Progenitor cell of endocrine pancreas (in vitro differentiated cells): ENCODE measurements at regions not wholly inside any gene's neighbourhood (a gene's known extent, or its start where the extent isn't known, plus 50 kb on each side); places are given as distances from the start of the nearest gene placed in this dataset.

Source experiments
- DNase-seq: peaks from one replicate; pipeline ENCODE4 v3.0.0; 2021; ENCODE audit warnings: low spot score; ENCODE audit not compliant: unreplicated experiment
- H3K27ac Mint-ChIP-seq: 2 replicates; pipeline ENCODE4 v1.8.0; 2021; ENCODE audit warnings: mild to moderate bottlenecking, moderate library complexity, mixed read lengths
- H3K27me3 Mint-ChIP-seq: 2 replicates; pipeline ENCODE4 v1.8.0; 2021; ENCODE audit warnings: mixed read lengths
- H3K36me3 Mint-ChIP-seq: 2 replicates; pipeline ENCODE4 v1.8.0; 2022; ENCODE audit warnings: mixed read lengths; ENCODE audit not compliant: insufficient read depth
- H3K4me1 Mint-ChIP-seq: 2 replicates; pipeline ENCODE4 v1.8.0; 2021; ENCODE audit warnings: low read depth, mixed read lengths
- H3K4me3 Mint-ChIP-seq: 2 replicates; pipeline ENCODE4 v1.8.0; 2021; ENCODE audit warnings: low read depth, mild to moderate bottlenecking, moderate library complexity, mixed read lengths
- H3K9me3 Mint-ChIP-seq: 2 replicates; pipeline ENCODE4 v1.8.0; 2021; ENCODE audit warnings: low read depth, mixed read lengths
- TF ChIP-seq, protein P1 (sequence below): fragments of 200-600 bp; sonication (generic); IDR thresholded peaks from one replicate; pipeline ENCODE4 v1.5.0; 2021; ENCODE audit warnings: antibody characterized with exemption, mild to moderate bottlenecking; ENCODE audit not compliant: unreplicated experiment

DNA sequence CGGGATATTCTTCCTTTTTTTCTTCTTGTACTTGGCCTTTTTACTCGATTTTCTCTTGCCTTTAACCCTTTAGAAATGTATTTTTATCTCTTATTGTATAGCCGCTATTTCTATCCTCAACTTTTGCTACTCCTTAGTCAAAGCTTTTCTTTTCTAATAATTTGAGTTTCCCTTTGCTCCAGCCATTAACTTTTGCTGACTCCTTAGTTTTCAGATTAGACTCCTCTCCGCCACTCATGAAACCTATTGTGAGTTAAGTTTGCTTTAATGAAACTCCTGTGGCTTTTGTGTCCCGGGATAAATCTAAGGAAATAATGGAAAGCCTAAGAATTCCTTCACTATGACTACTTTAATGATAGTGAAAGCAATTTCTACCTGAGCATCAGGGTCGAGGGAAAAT lies 590.3 kb upstream of the CITED2 start:
- no peaks in the 10 kb centered on the region for H3K36me3 Mint-ChIP-seq
- peaks cover 6% of the 10 kb centered on the region for H3K9me3 Mint-ChIP-seq
- peaks cover 12% of the 10 kb centered on the region for H3K4me1 Mint-ChIP-seq
- H3K4me3 Mint-ChIP-seq: no peak overlapping the region
- TF ChIP-seq, protein P1, sequence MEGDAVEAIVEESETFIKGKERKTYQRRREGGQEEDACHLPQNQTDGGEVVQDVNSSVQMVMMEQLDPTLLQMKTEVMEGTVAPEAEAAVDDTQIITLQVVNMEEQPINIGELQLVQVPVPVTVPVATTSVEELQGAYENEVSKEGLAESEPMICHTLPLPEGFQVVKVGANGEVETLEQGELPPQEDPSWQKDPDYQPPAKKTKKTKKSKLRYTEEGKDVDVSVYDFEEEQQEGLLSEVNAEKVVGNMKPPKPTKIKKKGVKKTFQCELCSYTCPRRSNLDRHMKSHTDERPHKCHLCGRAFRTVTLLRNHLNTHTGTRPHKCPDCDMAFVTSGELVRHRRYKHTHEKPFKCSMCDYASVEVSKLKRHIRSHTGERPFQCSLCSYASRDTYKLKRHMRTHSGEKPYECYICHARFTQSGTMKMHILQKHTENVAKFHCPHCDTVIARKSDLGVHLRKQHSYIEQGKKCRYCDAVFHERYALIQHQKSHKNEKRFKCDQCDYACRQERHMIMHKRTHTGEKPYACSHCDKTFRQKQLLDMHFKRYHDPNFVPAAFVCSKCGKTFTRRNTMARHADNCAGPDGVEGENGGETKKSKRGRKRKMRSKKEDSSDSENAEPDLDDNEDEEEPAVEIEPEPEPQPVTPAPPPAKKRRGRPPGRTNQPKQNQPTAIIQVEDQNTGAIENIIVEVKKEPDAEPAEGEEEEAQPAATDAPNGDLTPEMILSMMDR: no peak
- no peaks in the 10 kb centered on the region for H3K27me3 Mint-ChIP-seq
- H3K27ac Mint-ChIP-seq: no peak overlapping the region
- DNase-seq: no peak

DNA sequence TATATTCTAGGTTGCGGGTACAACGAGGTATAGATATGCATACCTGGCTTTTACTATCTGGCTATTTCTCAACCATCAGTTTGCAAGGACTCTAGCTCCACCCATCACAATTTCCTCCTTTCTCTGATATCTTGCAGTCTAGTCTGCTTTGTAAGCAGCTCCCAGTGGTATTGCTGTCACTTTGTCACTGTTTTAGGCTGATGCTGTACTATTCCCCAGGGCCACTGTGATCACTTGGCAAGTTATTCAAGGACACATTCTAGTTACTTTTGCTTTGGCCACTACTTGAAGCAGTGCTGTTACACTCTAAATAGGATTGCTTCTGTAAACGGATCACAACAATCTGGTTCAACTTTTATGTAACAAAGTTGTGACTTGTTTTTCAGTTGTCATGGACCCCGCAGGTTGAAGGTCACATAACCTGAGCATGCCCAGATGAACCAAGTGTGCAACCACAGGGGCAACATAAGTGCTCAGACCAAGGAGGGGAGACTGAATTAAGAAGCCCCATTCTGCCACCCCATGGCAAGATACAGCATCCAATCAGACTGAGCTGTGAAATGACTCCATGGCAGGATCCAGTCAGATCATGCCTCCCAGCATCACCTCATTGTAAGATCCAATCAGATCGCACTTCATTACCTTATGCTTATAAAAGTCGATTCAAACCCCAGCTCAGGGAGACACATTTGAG lies 588.4 kb upstream of the CITED2 start:
- no peaks in the 10 kb centered on the region for H3K27me3 Mint-ChIP-seq
- H3K36me3 Mint-ChIP-seq: no peaks in the 10 kb centered on the region
- TF ChIP-seq, protein P1: no peak
- no peaks in the 10 kb centered on the region for H3K9me3 Mint-ChIP-seq
- no peak overlapping the region for H3K4me3 Mint-ChIP-seq
- DNase-seq: no peak
- peaks cover 12% of the 10 kb centered on the region for H3K4me1 Mint-ChIP-seq
- no peak overlapping the region for H3K27ac Mint-ChIP-seq

DNA sequence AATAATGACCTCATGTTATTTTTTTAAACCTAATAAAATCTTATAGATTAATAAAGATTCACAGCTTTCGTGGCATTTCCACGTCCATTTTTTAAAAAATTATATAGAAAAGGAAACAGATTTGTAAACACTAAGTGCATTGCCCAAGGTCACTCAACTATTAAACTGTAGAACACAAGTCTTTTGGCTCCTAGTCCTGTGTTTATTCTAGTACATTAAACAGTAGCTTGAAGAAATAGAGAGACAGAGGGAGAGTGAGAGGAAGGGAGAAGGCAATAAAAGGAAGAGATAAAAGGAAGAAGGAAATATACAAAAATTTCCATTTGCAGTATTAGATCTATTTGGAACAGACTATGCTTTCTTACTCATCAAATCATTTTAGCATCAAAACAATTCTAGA lies 586.7 kb upstream of the CITED2 start:
- no peak for DNase-seq
- TF ChIP-seq, protein P1: no peak
- no peak overlapping the region for H3K4me3 Mint-ChIP-seq
- H3K27ac Mint-ChIP-seq: no peak overlapping the region
- H3K4me1 Mint-ChIP-seq: peaks cover 12% of the 10 kb centered on the region
- peaks cover under 1% of the 10 kb centered on the region for H3K9me3 Mint-ChIP-seq
- H3K36me3 Mint-ChIP-seq: no peaks in the 10 kb centered on the region
- H3K27me3 Mint-ChIP-seq: no peaks in the 10 kb centered on the region

DNA sequence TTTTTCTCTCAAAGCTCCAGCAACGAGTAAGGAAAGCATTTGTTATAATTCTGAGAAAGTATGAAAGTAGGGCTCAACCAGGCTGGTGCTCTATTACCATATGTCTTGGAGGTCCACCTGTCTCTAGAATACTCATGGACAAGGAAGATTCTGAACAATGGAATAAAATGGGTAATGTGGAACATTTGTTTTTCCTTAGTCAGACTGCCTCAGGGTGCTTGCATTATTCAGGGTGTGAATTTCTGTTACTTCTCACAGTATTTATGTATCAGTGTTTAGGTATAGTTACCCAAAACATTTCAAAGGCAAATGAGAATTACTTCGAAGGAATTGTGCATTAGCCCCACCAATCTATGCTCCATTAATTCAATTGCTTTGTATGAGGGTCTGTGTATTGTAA lies 586.2 kb upstream of the CITED2 start:
- Mint-ChIP-seq H3K36me3 (no peaks in the 10 kb centered on the region), H3K4me3 (no peak overlapping the region), H3K27me3 (no peaks in the 10 kb centered on the region), H3K9me3 (peaks cover 4% of the 10 kb centered on the region), H3K27ac (no peak overlapping the region), H3K4me1 (peaks cover 11% of the 10 kb centered on the region)
- DNase-seq: no peak
- TF ChIP-seq, protein P1: no peak

DNA sequence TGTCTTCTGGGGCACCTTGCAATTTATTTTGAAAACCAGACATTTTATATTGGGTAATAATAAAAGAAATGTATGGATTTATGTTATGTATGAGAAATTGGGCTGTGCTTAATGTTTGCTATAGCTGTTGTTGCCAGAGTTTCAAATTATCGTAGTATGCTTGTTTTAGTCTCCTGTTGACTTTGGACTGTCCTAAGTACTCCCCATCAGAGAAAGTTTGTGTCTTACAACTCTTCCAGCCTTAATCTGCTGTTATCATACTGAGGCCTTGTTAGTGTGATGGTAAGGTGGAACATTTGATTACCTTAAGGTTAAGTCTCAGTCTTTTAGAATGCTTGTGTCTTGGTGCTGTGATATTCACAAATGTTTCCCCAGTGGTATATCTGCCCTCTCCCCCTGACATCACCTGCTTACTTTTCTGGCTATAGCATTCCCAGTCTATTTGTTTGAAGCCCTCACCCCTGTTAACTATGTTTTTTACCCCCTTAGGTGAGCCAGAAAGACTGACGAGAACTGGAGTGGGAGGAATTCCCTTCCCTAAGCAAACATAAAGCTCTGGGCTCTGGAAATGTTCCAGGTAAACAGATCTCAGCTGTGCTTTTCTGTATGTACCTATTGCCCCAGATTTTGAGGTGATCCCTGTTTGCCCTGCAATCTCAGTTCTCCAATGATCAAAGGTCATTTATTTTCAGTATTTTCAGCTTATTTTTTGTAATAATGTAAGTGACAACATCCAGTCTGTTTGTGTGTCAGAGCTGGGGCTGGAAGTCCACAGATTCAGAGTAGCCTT lies 581.1 kb upstream of the CITED2 start:
- H3K4me3 Mint-ChIP-seq: no peak overlapping the region
- H3K9me3 Mint-ChIP-seq: peaks cover 23% of the 10 kb centered on the region
- no peaks in the 10 kb centered on the region for H3K27me3 Mint-ChIP-seq
- peaks cover 1% of the 10 kb centered on the region for H3K36me3 Mint-ChIP-seq
- peaks cover 3% of the 10 kb centered on the region for H3K4me1 Mint-ChIP-seq
- no peak overlapping the region for H3K27ac Mint-ChIP-seq
- TF ChIP-seq, protein P1: no peak
- DNase-seq: no peak
